Liver (tissue), 7 donors: ENCODE measurements at regions not wholly inside any gene's neighbourhood (a gene's known extent, or its start where the extent isn't known, plus 50 kb on each side); places are given as distances from the start of the nearest gene placed in this dataset.

Experiments
- DNase-seq: peaks from one replicate; pipeline ENCODE4 v3.0.0-alpha.2; 2017; ENCODE audit warnings: low spot score
- H3K27ac ChIP-seq, 2 donors: one replicate each; pipeline ENCODE4 v1.7.0; 2013; ENCODE audit warnings: inconsistent platforms in 2 of 2, low read length in 2 of 2, control low read depth in 1 of 2, low read depth in 1 of 2, mild to moderate bottlenecking in 1 of 2
- H3K27me3 ChIP-seq, 4 donors: one replicate each; pipeline versions ENCODE4 v1.6.1 to v1.7.0; 2013; ENCODE audit warnings: low read length in 3 of 4, inconsistent platforms in 1 of 4, mild to moderate bottlenecking in 1 of 4, moderate library complexity in 1 of 4; ENCODE audit not compliant: control insufficient read depth in 4 of 4, insufficient read depth in 4 of 4
- H3K36me3 ChIP-seq, 4 donors: one replicate each; pipeline versions ENCODE4 v1.6.1 to v1.7.0; 2013; ENCODE audit warnings: low read length in 3 of 4, mild to moderate bottlenecking in 3 of 4, low read depth in 1 of 4, moderate library complexity in 1 of 4; ENCODE audit not compliant: control insufficient read depth in 4 of 4, insufficient read depth in 3 of 4
- H3K4me1 ChIP-seq, 4 donors: one replicate each; pipeline versions ENCODE4 v1.6.1 to v1.7.0; 2013; ENCODE audit warnings: low read length in 3 of 4, mild to moderate bottlenecking in 3 of 4, moderate library complexity in 1 of 4; ENCODE audit not compliant: control insufficient read depth in 4 of 4, insufficient read depth in 4 of 4
- H3K4me3 ChIP-seq, 3 donors: one replicate each; pipeline versions ENCODE4 v1.6.1 to v1.7.0; 2013; ENCODE audit warnings: low read length in 3 of 3, control low read depth in 1 of 3, low read depth in 1 of 3, mild to moderate bottlenecking in 1 of 3
- H3K9ac ChIP-seq, 2 donors: one replicate each; pipeline ENCODE4 v1.7.0; 2013; ENCODE audit warnings: low read length in 2 of 2, mild to moderate bottlenecking in 2 of 2, moderate library complexity in 2 of 2, control low read depth in 1 of 2, low read depth in 1 of 2
- H3K9me3 ChIP-seq, 4 donors: one replicate each; pipeline versions ENCODE4 v1.6.1 to v1.7.0; 2013; ENCODE audit warnings: low read length in 3 of 4; ENCODE audit not compliant: control insufficient read depth in 4 of 4
- EGR1 ChIP-seq, 2 donors: IDR thresholded peaks; 2 replicates each; pipeline ENCODE4 v1.6.1; 2016 to 2018; ENCODE audit warnings: antibody characterized with exemption in 2 of 2, low read depth in 2 of 2
- FOXA1 ChIP-seq: IDR thresholded peaks from 2 replicates; pipeline ENCODE4 v1.6.1; 2016; ENCODE audit warnings: antibody characterized with exemption
- FOXA2 ChIP-seq: IDR thresholded peaks from 2 replicates; pipeline ENCODE4 v1.6.1; 2016; ENCODE audit warnings: antibody characterized with exemption
- GABPA ChIP-seq, 2 donors: IDR thresholded peaks in 1 of 2; conservative IDR thresholded peaks in 1 of 2; 2 replicates each; pipeline ENCODE4 v1.6.1; 2016; ENCODE audit warnings: antibody characterized with exemption in 2 of 2, mild to moderate bottlenecking in 1 of 2, moderate library complexity in 1 of 2
- HNF4A ChIP-seq, 2 donors: conservative IDR thresholded peaks; 2 replicates each; pipeline ENCODE4 v1.6.1; 2016; ENCODE audit warnings: antibody characterized with exemption in 2 of 2, mild to moderate bottlenecking in 2 of 2
- HNF4G ChIP-seq: IDR thresholded peaks from 2 replicates; pipeline ENCODE4 v1.6.1; 2016; ENCODE audit warnings: antibody characterized with exemption
- JUND ChIP-seq, 2 donors: IDR thresholded peaks; 2 replicates each; pipeline ENCODE4 v1.6.1; 2016; ENCODE audit warnings: antibody characterized with exemption in 2 of 2
- NR2F2 ChIP-seq: IDR thresholded peaks from 2 replicates; pipeline ENCODE4 v1.6.1; 2016; ENCODE audit warnings: antibody characterized with exemption
- RAD21 ChIP-seq, 2 donors: IDR thresholded peaks; 2 replicates each; pipeline ENCODE4 v1.6.1; 2016; ENCODE audit warnings: antibody characterized with exemption in 2 of 2, mild to moderate bottlenecking in 2 of 2
- RXRA ChIP-seq, 2 donors: IDR thresholded peaks; 2 replicates each; pipeline ENCODE4 v1.6.1; 2017 to 2018; ENCODE audit warnings: antibody characterized with exemption in 2 of 2, mild to moderate bottlenecking in 1 of 2
- SP1 ChIP-seq: IDR thresholded peaks from 2 replicates; pipeline ENCODE4 v1.6.1; 2018; ENCODE audit warnings: antibody characterized with exemption, mild to moderate bottlenecking
- TAF1 ChIP-seq: conservative IDR thresholded peaks from 2 replicates; pipeline ENCODE4 v1.6.1; 2016; ENCODE audit warnings: antibody characterized with exemption, mild to moderate bottlenecking
- YY1 ChIP-seq: IDR thresholded peaks from 2 replicates; pipeline ENCODE4 v1.6.1; 2016; ENCODE audit warnings: antibody characterized with exemption, mild to moderate bottlenecking
- WGBS: extraction: QIAGEN DNeasy Blood & Tissue Kit; methylation state at CpG from one replicate; pipeline ENCODE4 v1.1.7; 2013; 5-methylcytosine and 5-hydroxymethylcytosine counted together
- TF ChIP-seq, protein P1 (sequence below): IDR thresholded peaks from 2 replicates; pipeline ENCODE4 v1.6.1; 2016; ENCODE audit warnings: antibody characterized with exemption
- TF ChIP-seq, protein P2 (sequence below): IDR thresholded peaks from 2 replicates; pipeline ENCODE4 v1.6.1; 2016; ENCODE audit warnings: antibody characterized with exemption
- TF ChIP-seq, protein P3 (sequence below): IDR thresholded peaks from 2 replicates; pipeline ENCODE4 v1.6.1; 2016; ENCODE audit warnings: antibody characterized with exemption
- TF ChIP-seq, protein P4 (sequence below): IDR thresholded peaks from 2 replicates; pipeline ENCODE4 v1.6.1; 2016; ENCODE audit warnings: antibody characterized with exemption, mild to moderate bottlenecking
- donor health status: healthy.
- donor health status: healthy.
- donor health status: healthy.
- donor health status: healthy.

DNA sequence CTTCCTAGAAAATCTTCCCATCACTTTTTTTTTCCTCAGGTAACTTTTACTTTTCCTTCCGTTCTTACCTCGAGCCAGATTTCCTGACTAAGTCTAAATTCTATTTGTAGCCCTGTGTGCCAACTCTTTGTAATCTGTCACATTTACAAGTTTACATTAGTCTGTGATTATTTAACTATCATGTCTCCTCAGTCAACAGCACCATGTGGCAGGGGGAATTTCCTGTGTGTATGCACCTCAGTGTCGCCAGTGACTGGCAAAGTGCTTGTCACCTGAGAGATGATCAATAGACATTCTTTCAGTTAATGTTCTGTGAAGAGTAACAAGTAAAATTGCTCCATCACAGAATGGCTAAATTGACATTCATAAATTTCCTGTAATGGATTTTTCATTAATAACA is 468.5 kb downstream of the PDGFC start:
- whole genome bisulfite sequencing = 39% methylated on average over 3 of the region's 3 CpGs
- H3K4me1 ChIP-seq = no peaks in the 10 kb centered on the region
- no peak overlapping the region for H3K9ac ChIP-seq
- H3K36me3 ChIP-seq = no peaks in the 10 kb centered on the region
- no peak for DNase-seq
- TF ChIP-seq GABPA (IDR thresholded peaks at IDR 0.05 in 1 of 2, conservative IDR thresholded peaks at IDR 0.05 in 1 of 2) = no peak
- no peak for TF ChIP-seq TAF1
- no peak for TF ChIP-seq NR2F2
- TF ChIP-seq YY1 = no peak
- TF ChIP-seq HNF4A (conservative IDR thresholded peaks at IDR 0.05) = no peak
- TF ChIP-seq JUND (IDR thresholded peaks at IDR 0.05) = no peak
- TF ChIP-seq FOXA2 = no peak
- TF ChIP-seq RXRA (IDR thresholded peaks at IDR 0.05) = no peak
- TF ChIP-seq, protein P1, sequence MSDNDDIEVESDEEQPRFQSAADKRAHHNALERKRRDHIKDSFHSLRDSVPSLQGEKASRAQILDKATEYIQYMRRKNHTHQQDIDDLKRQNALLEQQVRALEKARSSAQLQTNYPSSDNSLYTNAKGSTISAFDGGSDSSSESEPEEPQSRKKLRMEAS = no peak
- TF ChIP-seq, protein P2, sequence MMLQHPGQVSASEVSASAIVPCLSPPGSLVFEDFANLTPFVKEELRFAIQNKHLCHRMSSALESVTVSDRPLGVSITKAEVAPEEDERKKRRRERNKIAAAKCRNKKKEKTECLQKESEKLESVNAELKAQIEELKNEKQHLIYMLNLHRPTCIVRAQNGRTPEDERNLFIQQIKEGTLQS = no peak
- no peak for TF ChIP-seq RAD21 (IDR thresholded peaks at IDR 0.05)
- TF ChIP-seq SP1 = no peak
- TF ChIP-seq HNF4G = no peak
- no peak for TF ChIP-seq EGR1 (IDR thresholded peaks at IDR 0.05; ENCODE audit: low read depth in 2 of 2)
- TF ChIP-seq, protein P3, sequence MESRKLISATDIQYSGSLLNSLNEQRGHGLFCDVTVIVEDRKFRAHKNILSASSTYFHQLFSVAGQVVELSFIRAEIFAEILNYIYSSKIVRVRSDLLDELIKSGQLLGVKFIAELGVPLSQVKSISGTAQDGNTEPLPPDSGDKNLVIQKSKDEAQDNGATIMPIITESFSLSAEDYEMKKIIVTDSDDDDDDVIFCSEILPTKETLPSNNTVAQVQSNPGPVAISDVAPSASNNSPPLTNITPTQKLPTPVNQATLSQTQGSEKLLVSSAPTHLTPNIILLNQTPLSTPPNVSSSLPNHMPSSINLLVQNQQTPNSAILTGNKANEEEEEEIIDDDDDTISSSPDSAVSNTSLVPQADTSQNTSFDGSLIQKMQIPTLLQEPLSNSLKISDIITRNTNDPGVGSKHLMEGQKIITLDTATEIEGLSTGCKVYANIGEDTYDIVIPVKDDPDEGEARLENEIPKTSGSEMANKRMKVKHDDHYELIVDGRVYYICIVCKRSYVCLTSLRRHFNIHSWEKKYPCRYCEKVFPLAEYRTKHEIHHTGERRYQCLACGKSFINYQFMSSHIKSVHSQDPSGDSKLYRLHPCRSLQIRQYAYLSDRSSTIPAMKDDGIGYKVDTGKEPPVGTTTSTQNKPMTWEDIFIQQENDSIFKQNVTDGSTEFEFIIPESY = no peak
- peaks cover 0 to 3% (median 0%) of the 10 kb centered on the region in 4 donors for H3K27me3 ChIP-seq
- no peak overlapping the region for H3K4me3 ChIP-seq
- no peaks in the 10 kb centered on the region for H3K9me3 ChIP-seq
- no peak overlapping the region for H3K27ac ChIP-seq

DNA sequence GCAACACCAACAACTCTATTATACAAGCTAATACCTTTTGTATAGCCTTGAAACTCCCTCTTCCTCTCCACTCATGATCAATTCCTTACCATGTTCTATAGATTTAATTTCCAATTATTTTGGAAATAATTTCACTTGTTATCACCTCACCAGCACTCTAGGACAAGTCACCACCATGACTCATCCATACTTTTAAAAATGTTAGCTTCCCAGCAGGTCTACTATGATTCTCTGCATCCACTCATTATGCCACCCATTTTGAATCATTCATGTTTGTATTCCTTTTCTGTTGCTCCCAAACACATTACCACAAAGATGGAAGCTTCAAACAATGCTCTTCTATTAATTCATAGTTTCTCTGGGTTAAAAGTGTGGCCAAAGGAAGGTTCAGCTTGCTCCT is 469.6 kb downstream of the PDGFC start:
- Histone ChIP-seq H3K9me3 (no peaks in the 10 kb centered on the region), H3K36me3 (no peaks in the 10 kb centered on the region), H3K4me3 (no peak overlapping the region), H3K4me1 (no peaks in the 10 kb centered on the region), H3K27me3 (peaks cover 0 to 3% (median 0%) of the 10 kb centered on the region in 4 donors), H3K9ac (no peak overlapping the region), H3K27ac (no peak overlapping the region)
- TF ChIP-seq, protein P2 = no peak
- TF ChIP-seq NR2F2 (no peak), YY1 (no peak), TAF1 (no peak), JUND (IDR thresholded peaks at IDR 0.05) (no peak), HNF4A (conservative IDR thresholded peaks at IDR 0.05) (no peak), SP1 (no peak), RXRA (IDR thresholded peaks at IDR 0.05) (no peak), FOXA1 (no peak), EGR1 (IDR thresholded peaks at IDR 0.05; ENCODE audit: low read depth in 2 of 2) (no peak), RAD21 (IDR thresholded peaks at IDR 0.05) (no peak), FOXA2 (no peak), GABPA (IDR thresholded peaks at IDR 0.05 in 1 of 2, conservative IDR thresholded peaks at IDR 0.05 in 1 of 2) (no peak), HNF4G (no peak)
- TF ChIP-seq, protein P3 = no peak
- TF ChIP-seq, protein P4, sequence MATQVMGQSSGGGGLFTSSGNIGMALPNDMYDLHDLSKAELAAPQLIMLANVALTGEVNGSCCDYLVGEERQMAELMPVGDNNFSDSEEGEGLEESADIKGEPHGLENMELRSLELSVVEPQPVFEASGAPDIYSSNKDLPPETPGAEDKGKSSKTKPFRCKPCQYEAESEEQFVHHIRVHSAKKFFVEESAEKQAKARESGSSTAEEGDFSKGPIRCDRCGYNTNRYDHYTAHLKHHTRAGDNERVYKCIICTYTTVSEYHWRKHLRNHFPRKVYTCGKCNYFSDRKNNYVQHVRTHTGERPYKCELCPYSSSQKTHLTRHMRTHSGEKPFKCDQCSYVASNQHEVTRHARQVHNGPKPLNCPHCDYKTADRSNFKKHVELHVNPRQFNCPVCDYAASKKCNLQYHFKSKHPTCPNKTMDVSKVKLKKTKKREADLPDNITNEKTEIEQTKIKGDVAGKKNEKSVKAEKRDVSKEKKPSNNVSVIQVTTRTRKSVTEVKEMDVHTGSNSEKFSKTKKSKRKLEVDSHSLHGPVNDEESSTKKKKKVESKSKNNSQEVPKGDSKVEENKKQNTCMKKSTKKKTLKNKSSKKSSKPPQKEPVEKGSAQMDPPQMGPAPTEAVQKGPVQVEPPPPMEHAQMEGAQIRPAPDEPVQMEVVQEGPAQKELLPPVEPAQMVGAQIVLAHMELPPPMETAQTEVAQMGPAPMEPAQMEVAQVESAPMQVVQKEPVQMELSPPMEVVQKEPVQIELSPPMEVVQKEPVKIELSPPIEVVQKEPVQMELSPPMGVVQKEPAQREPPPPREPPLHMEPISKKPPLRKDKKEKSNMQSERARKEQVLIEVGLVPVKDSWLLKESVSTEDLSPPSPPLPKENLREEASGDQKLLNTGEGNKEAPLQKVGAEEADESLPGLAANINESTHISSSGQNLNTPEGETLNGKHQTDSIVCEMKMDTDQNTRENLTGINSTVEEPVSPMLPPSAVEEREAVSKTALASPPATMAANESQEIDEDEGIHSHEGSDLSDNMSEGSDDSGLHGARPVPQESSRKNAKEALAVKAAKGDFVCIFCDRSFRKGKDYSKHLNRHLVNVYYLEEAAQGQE = no peak
- TF ChIP-seq, protein P1 = no peak
- no peak for DNase-seq
